HG02943 (cell line): ENCODE measurements at regions not wholly inside any gene's neighbourhood (a gene's known extent, or its start where the extent isn't known, plus 50 kb on each side); places are given as distances from the start of the nearest gene placed in this dataset.

Source experiments
- ATAC-seq: cut with Tn5 transposase; IDR thresholded peaks from one replicate; pipeline ENCODE4 v1.9.1; 2021; ENCODE audit warnings: mild to moderate bottlenecking, low read depth, moderate library complexity; ENCODE audit not compliant: unreplicated experiment

GRCh38 chr20:24718277-24718676, 230.8 kb upstream of the CST7 start:
- ATAC-seq = no peak

GRCh38 chr20:24718696-24719095, 230.4 kb upstream of the CST7 start:
- no peak for ATAC-seq

GRCh38 chr20:24720957-24721356, 228.1 kb upstream of the CST7 start:
- no peak for ATAC-seq

GRCh38 chr20:24721891-24722568, 227.0 kb upstream of the CST7 start:
- no peak for ATAC-seq

GRCh38 chr20:24722586-24722985, 226.5 kb upstream of the CST7 start:
- no peak for ATAC-seq

- ATAC-seq = no peak
These were observed 225.9 kb upstream of the CST7 start for GRCh38 chr20:24723186-24723585.

- no peak for ATAC-seq
These were observed 225.3 kb upstream of the CST7 start for GRCh38 chr20:24723647-24724352.

- ATAC-seq = no peak
These were observed 224.0 kb upstream of the CST7 start for GRCh38 chr20:24724982-24725533.

GRCh38 chr20:24727795-24728194, 221.3 kb upstream of the CST7 start:
- ATAC-seq = no peak

GRCh38 chr20:24729896-24730605, 219.0 kb upstream of the CST7 start:
- no peak for ATAC-seq

GRCh38 chr20:24730750-24731149, 218.3 kb upstream of the CST7 start:
- no peak for ATAC-seq

GRCh38 chr20:24731312-24731711, 217.8 kb upstream of the CST7 start:
- no peak for ATAC-seq

- ATAC-seq = no peak
These were observed 217.0 kb upstream of the CST7 start for GRCh38 chr20:24732076-24732475.

GRCh38 chr20:24732599-24732998, 216.5 kb upstream of the CST7 start:
- ATAC-seq = no peak

GRCh38 chr20:24733416-24733815, 215.7 kb upstream of the CST7 start:
- no peak for ATAC-seq

GRCh38 chr20:24734139-24734538, 214.9 kb upstream of the CST7 start:
- ATAC-seq = no peak

GRCh38 chr20:24735263-24735662, 213.8 kb upstream of the CST7 start:
- no peak for ATAC-seq

GRCh38 chr20:24736131-24736843, 212.8 kb upstream of the CST7 start:
- ATAC-seq = no peak

- no peak for ATAC-seq
These were observed 212.2 kb upstream of the CST7 start for GRCh38 chr20:24736844-24737211.

GRCh38 chr20:24737212-24737850, 211.7 kb upstream of the CST7 start:
- ATAC-seq = no peak
